H1 (cell line): ENCODE measurements at regions not wholly inside any gene's neighbourhood (a gene's known extent, or its start where the extent isn't known, plus 50 kb on each side); places are given as distances from the start of the nearest gene placed in this dataset.

Source experiments
- CTCF ChIA-PET: fragments of 300-600 bp; sonication (Branson Sonifier 250); formaldehyde crosslinking; loops from one replicate; lab custom pipeline; 2021; ENCODE audit not compliant: partially characterized antibody; lab: Charles Lee
- POLR2A ChIA-PET: fragments of 300-600 bp; sonication (Branson Sonifier 250); formaldehyde crosslinking; loops from one replicate; lab custom pipeline; 2021; ENCODE audit warnings: inconsistent platforms; ENCODE audit not compliant: partially characterized antibody; lab: Charles Lee
- DNase-seq, 2 experiments: peaks; one replicate each; pipeline versions ENCODE4 v3.0.0 to v3.0.0-alpha.2; 2010 to 2022; ENCODE audit warnings: low spot score in 2 of 2, low read depth in 1 of 2, mixed read lengths in 1 of 2
- FAIRE-seq: peaks from 2 replicates; lab custom pipeline; 2011; peaks lifted over from hg19 to GRCh38; lab: Jason Lieb, UNC
- H2AFZ ChIP-seq: 2 replicates; pipeline ENCODE4 v1.8.1; 2012; ENCODE audit warnings: low read length, inconsistent platforms
- H2AK5ac ChIP-seq: 2 replicates; pipeline ENCODE4 v1.6.1; 2013; ENCODE audit warnings: low read depth, low read length
- H2BK120ac ChIP-seq: replicated peaks from 2 replicates; pipeline ENCODE3; 2013; ENCODE audit warnings: low read depth, low read length, inconsistent platforms
- H2BK12ac ChIP-seq: 2 replicates; pipeline ENCODE4 v1.6.1; 2013; ENCODE audit warnings: low read depth, low read length
- H2BK15ac ChIP-seq: 2 replicates; pipeline ENCODE4 v1.6.1; 2013; ENCODE audit warnings: low read length
- H2BK20ac ChIP-seq: 2 replicates; pipeline ENCODE4 v1.6.1; 2013; ENCODE audit warnings: low read length
- H2BK5ac ChIP-seq: 2 replicates; pipeline ENCODE4 v1.6.1; 2013; ENCODE audit warnings: low read depth, low read length
- H3K14ac ChIP-seq: 2 replicates; pipeline ENCODE4 v1.6.1; 2013; ENCODE audit warnings: inconsistent platforms; ENCODE audit not compliant: insufficient read length
- H3K18ac ChIP-seq: 2 replicates; pipeline ENCODE4 v1.6.1; 2013; ENCODE audit warnings: low read length; ENCODE audit errors: extremely low read depth
- H3K23ac ChIP-seq: 2 replicates; pipeline ENCODE4 v1.6.1; 2013; ENCODE audit warnings: inconsistent platforms; ENCODE audit not compliant: insufficient read length
- H3K23me2 ChIP-seq: 2 replicates; pipeline ENCODE4 v1.6.1; 2013; ENCODE audit warnings: low read depth, low read length
- H3K27ac ChIP-seq: 2 replicates; pipeline ENCODE4 v1.6.1; 2011; ENCODE audit warnings: low read depth, low read length, inconsistent platforms
- H3K27me3 ChIP-seq, 4 experiments: replicated peaks in 1 of 4; 1 replicate in 1 of 4; 2 replicates in 3 of 4; pipeline versions ENCODE4 v1.6.1 to v1.8.1; 2011 to 2013; ENCODE audit warnings: low read length in 3 of 4, mild to moderate bottlenecking in 3 of 4, inconsistent platforms in 2 of 4, mixed read lengths in 2 of 4, moderate library complexity in 1 of 4; ENCODE audit not compliant: control insufficient read depth in 3 of 4, insufficient read depth in 3 of 4; ENCODE audit errors: extremely low read depth in 1 of 4
- H3K36me3 ChIP-seq, 4 experiments: 2 replicates each; pipeline versions ENCODE4 v1.6.1 to v1.8.1; 2011 to 2013; ENCODE audit warnings: mild to moderate bottlenecking in 4 of 4, low read length in 3 of 4, moderate library complexity in 2 of 4, control low read depth in 1 of 4, inconsistent platforms in 1 of 4; ENCODE audit not compliant: insufficient read depth in 4 of 4, control insufficient read depth in 2 of 4
- H3K4ac ChIP-seq: replicated peaks from 2 replicates; pipeline ENCODE3; 2013; ENCODE audit warnings: low read length, low read depth, mixed read lengths, inconsistent platforms; ENCODE audit not compliant: insufficient read length
- H3K4me1 ChIP-seq, 4 experiments: replicated peaks in 1 of 4; 1 replicate in 1 of 4; 2 replicates in 3 of 4; pipeline versions ENCODE4 v1.6.1 to v1.8.1; 2011 to 2013; ENCODE audit warnings: low read length in 3 of 4, inconsistent platforms in 2 of 4, mixed read lengths in 1 of 4; ENCODE audit not compliant: insufficient read depth in 4 of 4, control insufficient read depth in 3 of 4
- H3K4me2 ChIP-seq, 2 experiments: 2 replicates each; pipeline versions ENCODE4 v1.6.1 to v1.8.1; 2011 to 2013; ENCODE audit warnings: low read depth in 2 of 2, low read length in 2 of 2, control low read depth in 1 of 2, inconsistent platforms in 1 of 2, mild to moderate bottlenecking in 1 of 2; ENCODE audit not compliant: insufficient read depth in 1 of 2
- H3K4me3 ChIP-seq, 4 experiments: fragments of 200-600, 300-600 bp in 1 of 4; sonication (generic), shearing (Covaris generic), sonication (Bioruptor Twin) in 1 of 4; 2 replicates each; pipeline versions ENCODE4 v1.5.1 to v1.8.1; 2011 to 2016; ENCODE audit warnings: low read length in 4 of 4, low read depth in 3 of 4, control low read depth in 2 of 4, inconsistent platforms in 2 of 4, mild to moderate bottlenecking in 2 of 4, mixed read lengths in 1 of 4, moderate library complexity in 1 of 4; ENCODE audit not compliant: insufficient read depth in 2 of 4; ENCODE audit errors: extremely low read depth in 1 of 4
- H3K56ac ChIP-seq: replicated peaks from 2 replicates; pipeline ENCODE3; 2013; ENCODE audit warnings: low read depth, mild to moderate bottlenecking, mixed read lengths, low read length, inconsistent platforms; ENCODE audit not compliant: insufficient read length
- H3K79me1 ChIP-seq: 2 replicates; pipeline ENCODE4 v1.6.1; 2013; ENCODE audit warnings: low read depth, low read length, control low read depth
- H3K79me2 ChIP-seq, 2 experiments: 2 replicates each; pipeline versions ENCODE4 v1.6.1 to v1.8.1; 2012 to 2013; ENCODE audit warnings: low read length in 2 of 2, mild to moderate bottlenecking in 2 of 2, inconsistent platforms in 1 of 2; ENCODE audit not compliant: insufficient read depth in 2 of 2, control insufficient read depth in 1 of 2
- H3K9ac ChIP-seq, 4 experiments: replicated peaks in 1 of 4; 1 replicate in 1 of 4; 2 replicates in 3 of 4; pipeline versions ENCODE4 v1.6.1 to v1.8.1; 2011 to 2013; ENCODE audit warnings: low read depth in 3 of 4, low read length in 3 of 4, control low read depth in 2 of 4, mild to moderate bottlenecking in 2 of 4, moderate library complexity in 2 of 4, inconsistent platforms in 1 of 4; ENCODE audit errors: extremely low read depth in 1 of 4
- H3K9me3 ChIP-seq, 2 experiments: 2 replicates each; pipeline versions ENCODE4 v1.6.1 to v1.8.1; 2012 to 2013; ENCODE audit warnings: mild to moderate bottlenecking in 2 of 2, moderate library complexity in 2 of 2, control low read depth in 1 of 2, inconsistent platforms in 1 of 2, low read depth in 1 of 2, low read length in 1 of 2, mixed read lengths in 1 of 2; ENCODE audit not compliant: insufficient read depth in 2 of 2
- H4K20me1 ChIP-seq, 2 experiments: replicated peaks in 1 of 2; 2 replicates each; pipeline versions ENCODE3 to v1.8.1; 2011 to 2013; ENCODE audit warnings: inconsistent platforms in 2 of 2, low read length in 2 of 2, mild to moderate bottlenecking in 1 of 2; ENCODE audit not compliant: insufficient read depth in 2 of 2, control insufficient read depth in 1 of 2
- H4K5ac ChIP-seq: 2 replicates; pipeline ENCODE4 v1.6.1; 2013; ENCODE audit warnings: low read length, low read depth, mixed read lengths, inconsistent platforms; ENCODE audit not compliant: insufficient read length
- H4K8ac ChIP-seq: 2 replicates; pipeline ENCODE4 v1.8.0; 2013; ENCODE audit warnings: mild to moderate bottlenecking, moderate library complexity, low read length, inconsistent platforms; ENCODE audit not compliant: insufficient read depth; ENCODE audit errors: extremely low read depth
- H4K91ac ChIP-seq: replicated peaks from 2 replicates; pipeline ENCODE3; 2013; ENCODE audit warnings: low read length, mixed read lengths, inconsistent platforms; ENCODE audit not compliant: insufficient read length
- CBX8 ChIP-seq: fragments of 300-800, 300-1000 bp; sonication (generic); IDR thresholded peaks from 2 replicates; pipeline ENCODE4 v1.7.1; 2016; ENCODE audit warnings: low read depth, low read length, borderline replicate concordance
- JUN ChIP-seq: IDR thresholded peaks from 2 replicates; pipeline ENCODE4 v1.6.1; 2011; ENCODE audit warnings: low read depth, mild to moderate bottlenecking, improper control_type of control experiment, low read length
- RFX5 ChIP-seq: IDR thresholded peaks from 2 replicates; pipeline ENCODE4 v1.6.1; 2011; ENCODE audit warnings: low read depth, low read length, improper control_type of control experiment, borderline replicate concordance
- RNF2 ChIP-seq: fragments of 200-900, 300-1000 bp; sonication (generic); IDR thresholded peaks from 2 replicates; pipeline ENCODE4 v1.7.1; 2016; ENCODE audit warnings: borderline replicate concordance, low read depth, mild to moderate bottlenecking, antibody characterized with exemption, low read length; ENCODE audit not compliant: poor library complexity, severe bottlenecking; ENCODE audit errors: missing control alignments
- SAP30 ChIP-seq: fragments of 300-600 bp; sonication (generic); IDR thresholded peaks from 2 replicates; pipeline ENCODE4 v1.7.1; 2012; ENCODE audit warnings: low read length, moderate library complexity, mild to moderate bottlenecking, inconsistent platforms; ENCODE audit not compliant: insufficient read depth, insufficient replicate concordance
- SIRT6 ChIP-seq: IDR thresholded peaks from one replicate; pipeline ENCODE4 v1.7.1; 2012; ENCODE audit warnings: low read length, inconsistent platforms
- SIX5 ChIP-seq: IDR thresholded peaks from 2 replicates; pipeline ENCODE4 v1.6.1; 2011; ENCODE audit warnings: mild to moderate bottlenecking, low read depth, low read length
- TBP ChIP-seq: IDR thresholded peaks from 2 replicates; pipeline ENCODE4 v1.6.1; 2011; ENCODE audit warnings: low read depth, low read length, improper control_type of control experiment
- ZNF274 ChIP-seq: IDR thresholded peaks from 2 replicates; pipeline ENCODE4 v1.7.0; 2012; ENCODE audit warnings: low read length, borderline replicate concordance; ENCODE audit errors: extremely low read depth
- WGBS, 2 experiments: shearing (Covaris generic) in 1 of 2; methylation state at CpG; one replicate each; pipeline versions ENCODE4 v1.1.6 to v1.1.7; 2013 to 2015; ENCODE audit warnings: low lambda C conversion rate in 2 of 2, mixed read lengths in 2 of 2, inconsistent platforms in 1 of 2, low coverage in 1 of 2, missing lambda C conversion rate in 1 of 2; ENCODE audit not compliant: insufficient replicate concordance in 2 of 2, insufficient coverage in 1 of 2, insufficient read length in 1 of 2; ENCODE audit errors: extremely low coverage in 1 of 2, missing lambda C conversion rate in 1 of 2; 5-methylcytosine and 5-hydroxymethylcytosine counted together
- TF ChIP-seq, protein P1 (sequence below), 3 experiments: IDR thresholded peaks; 1 replicate in 2 of 3; 2 replicates in 1 of 3; pipeline versions ENCODE4 v1.5.1 to v1.6.1; 2011; ENCODE audit warnings: low read length in 3 of 3, mild to moderate bottlenecking in 3 of 3, inconsistent platforms in 2 of 3, low read depth in 1 of 3, moderate library complexity in 1 of 3; ENCODE audit not compliant: insufficient read depth in 1 of 3; ENCODE audit errors: control extremely low read depth in 1 of 3

DNA sequence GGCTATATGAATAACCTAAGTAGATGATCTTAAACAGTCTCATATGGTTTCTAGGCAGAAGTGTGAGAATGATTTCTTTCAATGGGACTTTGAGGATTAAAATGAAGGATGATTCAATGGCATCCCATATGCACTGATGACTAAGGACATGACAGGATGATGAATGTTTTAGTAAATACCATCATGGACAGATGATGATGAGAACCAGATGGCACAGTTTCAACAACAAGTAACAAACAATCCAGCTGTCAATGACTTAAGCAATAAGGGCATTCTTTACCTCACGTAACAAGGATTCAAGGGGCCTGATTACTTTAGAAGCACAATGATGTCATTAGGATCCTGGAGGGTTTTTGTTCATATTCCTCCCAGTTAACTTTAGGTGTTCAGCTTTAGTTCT lies 2678.4 kb downstream of the PCDH9 start:
- Histone ChIP-seq H3K79me1 (no peaks in the 10 kb centered on the region), H3K36me3 (no peaks in the 10 kb centered on the region), H4K91ac (no peak overlapping the region), H4K5ac (no peak overlapping the region), H3K4me2 (no peak overlapping the region), H4K8ac (no peak overlapping the region), H3K14ac (no peak overlapping the region), H2BK120ac (no peak overlapping the region), H3K9ac (no peak overlapping the region), H3K4me1 (no peaks in the 10 kb centered on the region), H3K56ac (no peak overlapping the region), H3K18ac (no peak overlapping the region), H3K27me3 (no peaks in the 10 kb centered on the region), H4K20me1 (no peaks in the 10 kb centered on the region), H2AK5ac (no peak overlapping the region), H3K27ac (no peak overlapping the region), H3K23ac (no peak overlapping the region), H2BK5ac (no peak overlapping the region), H3K4me3 (no peak overlapping the region), H3K4ac (no peak overlapping the region), H3K9me3 (peaks cover 3 to 7% of the 10 kb centered on the region in 2 experiments; a peak in 3 of 4 replicates), H2AFZ (no peak overlapping the region), H3K79me2 (no peaks in the 10 kb centered on the region), H3K23me2 (no peaks in the 10 kb centered on the region), H2BK15ac (no peak overlapping the region), H2BK20ac (no peak overlapping the region), H2BK12ac (no peak overlapping the region)
- DNase-seq (no peak), FAIRE-seq (no peak)
- POLR2A ChIA-PET: no interaction called here
- TF ChIP-seq, protein P1, sequence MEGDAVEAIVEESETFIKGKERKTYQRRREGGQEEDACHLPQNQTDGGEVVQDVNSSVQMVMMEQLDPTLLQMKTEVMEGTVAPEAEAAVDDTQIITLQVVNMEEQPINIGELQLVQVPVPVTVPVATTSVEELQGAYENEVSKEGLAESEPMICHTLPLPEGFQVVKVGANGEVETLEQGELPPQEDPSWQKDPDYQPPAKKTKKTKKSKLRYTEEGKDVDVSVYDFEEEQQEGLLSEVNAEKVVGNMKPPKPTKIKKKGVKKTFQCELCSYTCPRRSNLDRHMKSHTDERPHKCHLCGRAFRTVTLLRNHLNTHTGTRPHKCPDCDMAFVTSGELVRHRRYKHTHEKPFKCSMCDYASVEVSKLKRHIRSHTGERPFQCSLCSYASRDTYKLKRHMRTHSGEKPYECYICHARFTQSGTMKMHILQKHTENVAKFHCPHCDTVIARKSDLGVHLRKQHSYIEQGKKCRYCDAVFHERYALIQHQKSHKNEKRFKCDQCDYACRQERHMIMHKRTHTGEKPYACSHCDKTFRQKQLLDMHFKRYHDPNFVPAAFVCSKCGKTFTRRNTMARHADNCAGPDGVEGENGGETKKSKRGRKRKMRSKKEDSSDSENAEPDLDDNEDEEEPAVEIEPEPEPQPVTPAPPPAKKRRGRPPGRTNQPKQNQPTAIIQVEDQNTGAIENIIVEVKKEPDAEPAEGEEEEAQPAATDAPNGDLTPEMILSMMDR (IDR thresholded peaks at IDR 0.05; ENCODE audit: control extremely low read depth in 1 of 3, insufficient read depth in 1 of 3, low read depth in 1 of 3, low read length in 3 of 3): no peak
- TF ChIP-seq ZNF274: no peak
- TF ChIP-seq SIX5: no peak
- no peak for TF ChIP-seq SIRT6
- TF ChIP-seq RFX5: no peak
- no peak for TF ChIP-seq JUN
- no peak for TF ChIP-seq CBX8
- TF ChIP-seq RNF2: no peak
- no peak for TF ChIP-seq TBP
- TF ChIP-seq SAP30: no peak
- CTCF ChIA-PET: interaction anchor here (1.3 kb wide), 1 partner anchor 21 kb away, joined by 3 read pairs; no protein-coding TSS in a partner anchor
- 86% methylated on average over 1 of the region's 1 CpG; no CpG with 5 or more reads in 1 of the 2 experiments for WGBS, 2 experiments
